Esophagus squamous epithelium (tissue), 4 donors: ENCODE measurements at regions not wholly inside any gene's neighbourhood (a gene's known extent, or its start where the extent isn't known, plus 50 kb on each side); places are given as distances from the start of the nearest gene placed in this dataset.

Source experiments
- POLR2A ChIP-seq, 4 donors: fragments of 450-650 bp; IDR thresholded peaks; one replicate each; pipeline ENCODE4 v1.6.1; 2017; ENCODE audit warnings: antibody characterized with exemption in 4 of 4, mild to moderate bottlenecking in 4 of 4, moderate library complexity in 3 of 4
- TF ChIP-seq, protein P1 (sequence below), 6 experiments: fragments of 450-650 bp in 4 of 6; fragments of 200-600 bp in 2 of 6; sonication (generic) in 2 of 6; IDR thresholded peaks; one replicate each; pipeline ENCODE4 v1.5.1; 2016 to 2019; ENCODE audit warnings: antibody characterized with exemption in 6 of 6, mild to moderate bottlenecking in 4 of 6, moderate library complexity in 4 of 6

DNA sequence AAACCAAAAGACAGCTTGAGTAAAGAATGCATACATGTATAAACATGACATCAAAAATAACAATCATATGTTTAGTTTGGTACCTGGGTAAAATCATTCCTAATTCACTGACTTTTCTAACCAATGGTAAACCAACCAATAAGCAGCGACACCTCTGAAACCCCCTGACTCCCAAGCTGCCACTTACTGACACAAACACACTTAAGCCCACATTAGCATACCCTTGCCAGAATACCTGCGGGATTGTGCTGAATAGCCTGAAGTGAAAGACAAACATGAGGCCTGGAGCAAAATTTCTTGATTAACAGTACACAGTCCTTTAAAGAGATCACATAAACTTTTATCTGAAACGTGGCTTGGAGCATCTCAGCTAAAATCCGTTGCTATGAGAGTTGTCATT lies 902.9 kb downstream of the TMEM182 start:
- no peak for TF ChIP-seq POLR2A (IDR thresholded peaks at IDR 0.05)
- TF ChIP-seq, protein P1, sequence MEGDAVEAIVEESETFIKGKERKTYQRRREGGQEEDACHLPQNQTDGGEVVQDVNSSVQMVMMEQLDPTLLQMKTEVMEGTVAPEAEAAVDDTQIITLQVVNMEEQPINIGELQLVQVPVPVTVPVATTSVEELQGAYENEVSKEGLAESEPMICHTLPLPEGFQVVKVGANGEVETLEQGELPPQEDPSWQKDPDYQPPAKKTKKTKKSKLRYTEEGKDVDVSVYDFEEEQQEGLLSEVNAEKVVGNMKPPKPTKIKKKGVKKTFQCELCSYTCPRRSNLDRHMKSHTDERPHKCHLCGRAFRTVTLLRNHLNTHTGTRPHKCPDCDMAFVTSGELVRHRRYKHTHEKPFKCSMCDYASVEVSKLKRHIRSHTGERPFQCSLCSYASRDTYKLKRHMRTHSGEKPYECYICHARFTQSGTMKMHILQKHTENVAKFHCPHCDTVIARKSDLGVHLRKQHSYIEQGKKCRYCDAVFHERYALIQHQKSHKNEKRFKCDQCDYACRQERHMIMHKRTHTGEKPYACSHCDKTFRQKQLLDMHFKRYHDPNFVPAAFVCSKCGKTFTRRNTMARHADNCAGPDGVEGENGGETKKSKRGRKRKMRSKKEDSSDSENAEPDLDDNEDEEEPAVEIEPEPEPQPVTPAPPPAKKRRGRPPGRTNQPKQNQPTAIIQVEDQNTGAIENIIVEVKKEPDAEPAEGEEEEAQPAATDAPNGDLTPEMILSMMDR (IDR thresholded peaks at IDR 0.05): no peak
